Activated CD8-positive, alpha-beta T cell treated with anti-CD3 and anti-CD28 coated beads for 36 hours (primary cell): ENCODE measurements at regions not wholly inside any gene's neighbourhood (a gene's known extent, or its start where the extent isn't known, plus 50 kb on each side); places are given as distances from the start of the nearest gene placed in this dataset.

Experiments used
- ATAC-seq: fragments of 200-7000 bp; cut with Tn5 transposase; one replicate; pipeline ENCODE4 v1.10.0; 2021; ENCODE audit warnings: mild to moderate bottlenecking, moderate library complexity
- CTCF ChIA-PET: fragments of 350-600 bp; sonication (Branson Sonifier 250); formaldehyde crosslinking; loops from one replicate; lab custom pipeline; 2021; ENCODE audit warnings: antibody characterized with exemption; lab: Charles Lee
- POLR2A ChIA-PET: fragments of 350-600 bp; sonication (Branson Sonifier 250); formaldehyde crosslinking; loops from one replicate; lab custom pipeline; 2021; ENCODE audit warnings: antibody characterized with exemption; lab: Charles Lee
- DNase-seq: peaks from one replicate; pipeline ENCODE4 v3.0.0-alpha.2; 2020
- H3K27ac Mint-ChIP-seq: one replicate; pipeline ENCODE4 v1.8.0; 2021; ENCODE audit warnings: mild to moderate bottlenecking, mixed read lengths
- H3K27me3 Mint-ChIP-seq: one replicate; pipeline ENCODE4 v1.8.0; 2021; ENCODE audit warnings: mixed read lengths
- H3K36me3 Mint-ChIP-seq: one replicate; pipeline ENCODE4 v1.8.0; 2021; ENCODE audit warnings: low read depth, mixed read lengths
- H3K4me1 Mint-ChIP-seq: one replicate; pipeline ENCODE4 v1.8.0; 2021; ENCODE audit warnings: low read depth, mixed read lengths
- H3K4me3 Mint-ChIP-seq: one replicate; pipeline ENCODE4 v1.8.0; 2021; ENCODE audit warnings: mild to moderate bottlenecking, moderate library complexity, mixed read lengths
- H3K9me3 Mint-ChIP-seq: one replicate; pipeline ENCODE4 v1.8.0; 2021; ENCODE audit warnings: mixed read lengths
- CTCF ChIP-seq: fragments of 200-600 bp; IDR thresholded peaks from one replicate; pipeline ENCODE4 v1.8.0; 2022; ENCODE audit warnings: antibody characterized with exemption, mild to moderate bottlenecking
- intact Hi-C: fragments of 100-400 bp; cut with micrococcal nuclease; formaldehyde crosslinking; loops from one replicate; pipeline ENCODE4 v1.10.0; 2022

- CTCF ChIA-PET: interaction anchor here (1.0 kb wide), 1 partner anchor 41 kb away, joined by 3 read pairs; no protein-coding TSS in a partner anchor
- Mint-ChIP-seq H3K27ac (no peak overlapping the region), H3K4me3 (no peak overlapping the region), H3K36me3 (no peaks in the 10 kb centered on the region), H3K9me3 (peaks cover 9% of the 10 kb centered on the region), H3K4me1 (no peaks in the 10 kb centered on the region), H3K27me3 (no peaks in the 10 kb centered on the region)
- POLR2A ChIA-PET: interaction anchor here (1.1 kb wide), 1 partner anchor 86 kb away, joined by 3 read pairs; no protein-coding TSS in a partner anchor
- intact Hi-C loops: no loop called here
- no peak for TF ChIP-seq CTCF
- no peak for DNase-seq
- ATAC-seq: no peak
Measured at GRCh38 chr4:60002603-60003337, 1197.4 kb upstream of the ADGRL3 start.

DNA sequence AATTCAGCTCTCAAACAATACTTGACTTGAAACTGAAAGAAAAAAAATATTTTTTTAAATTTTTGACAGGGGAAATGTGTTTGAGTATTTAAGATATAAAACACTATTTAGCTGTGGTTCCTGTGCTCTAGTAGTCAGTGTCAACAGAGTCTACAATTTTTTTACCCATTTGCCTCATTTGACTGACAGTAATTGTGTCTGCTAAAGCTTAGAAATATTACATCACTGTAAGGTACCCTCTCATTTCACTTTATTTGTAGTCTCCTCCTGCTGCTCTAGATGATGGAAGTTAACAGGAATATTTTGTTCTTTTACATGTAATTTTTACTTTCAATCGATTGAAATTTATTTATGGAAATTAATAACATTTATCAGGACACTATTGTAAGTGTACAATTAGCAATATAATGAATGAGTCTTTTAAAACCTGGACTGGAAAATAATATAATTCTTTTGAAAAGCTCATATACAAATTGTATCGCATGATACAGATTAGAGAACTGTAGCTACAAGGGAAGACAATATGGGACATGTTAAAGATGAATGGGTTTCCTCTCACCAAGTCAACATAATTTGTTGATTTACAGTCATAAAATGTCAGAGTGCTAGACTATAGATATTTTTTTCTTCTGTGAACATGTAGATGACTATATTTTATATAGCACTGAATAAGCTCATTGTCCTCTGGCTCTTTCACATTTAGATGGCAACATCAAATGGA is 1186.5 kb upstream of the ADGRL3 start:
- no peaks in the 10 kb centered on the region for H3K27me3 Mint-ChIP-seq
- no peak overlapping the region for H3K27ac Mint-ChIP-seq
- intact Hi-C loops: no loop called here
- POLR2A ChIA-PET: no interaction called here
- no peak for TF ChIP-seq CTCF
- no peak for ATAC-seq
- DNase-seq: no peak
- CTCF ChIA-PET: no interaction called here
- no peak overlapping the region for H3K4me3 Mint-ChIP-seq
- H3K9me3 Mint-ChIP-seq: peaks cover 9% of the 10 kb centered on the region
- H3K4me1 Mint-ChIP-seq: no peaks in the 10 kb centered on the region
- H3K36me3 Mint-ChIP-seq: no peaks in the 10 kb centered on the region

DNA sequence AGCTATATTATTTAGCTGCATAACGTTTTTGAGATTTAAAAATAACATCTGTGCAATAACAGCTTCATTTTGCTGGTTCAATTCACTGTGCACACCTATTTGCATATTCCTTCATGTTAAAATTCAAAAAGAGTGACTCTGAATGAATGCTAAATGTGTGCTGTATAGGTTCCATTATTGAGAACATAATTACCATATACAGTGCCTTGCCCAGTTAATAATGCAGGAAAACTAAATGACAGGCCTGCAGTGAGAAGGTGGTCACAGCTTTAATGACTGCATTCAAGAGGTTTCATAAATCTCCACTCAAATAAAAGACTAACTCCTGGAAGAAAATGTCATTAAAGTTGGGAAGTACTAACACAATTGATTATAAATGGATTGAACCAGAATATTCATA is 1183.2 kb upstream of the ADGRL3 start:
- no peak for ATAC-seq
- no peak overlapping the region for H3K27ac Mint-ChIP-seq
- no peak for DNase-seq
- no peaks in the 10 kb centered on the region for H3K4me1 Mint-ChIP-seq
- peaks cover 5% of the 10 kb centered on the region for H3K9me3 Mint-ChIP-seq
- no peaks in the 10 kb centered on the region for H3K36me3 Mint-ChIP-seq
- H3K4me3 Mint-ChIP-seq: no peak overlapping the region
- ChIA-PET POLR2A (no interaction called here), CTCF (no interaction called here)
- no peak for TF ChIP-seq CTCF
- no peaks in the 10 kb centered on the region for H3K27me3 Mint-ChIP-seq
- intact Hi-C loops: no loop called here

GRCh38 chr4:60019180-60019579 is 1180.9 kb upstream of the ADGRL3 start:
- H3K27me3 Mint-ChIP-seq: no peaks in the 10 kb centered on the region
- no peaks in the 10 kb centered on the region for H3K4me1 Mint-ChIP-seq
- no peak overlapping the region for H3K4me3 Mint-ChIP-seq
- no peak overlapping the region for H3K27ac Mint-ChIP-seq
- ChIA-PET POLR2A (no interaction called here), CTCF (no interaction called here)
- ATAC-seq: no peak
- TF ChIP-seq CTCF: no peak
- intact Hi-C loops: no loop called here
- no peaks in the 10 kb centered on the region for H3K36me3 Mint-ChIP-seq
- peaks cover 5% of the 10 kb centered on the region for H3K9me3 Mint-ChIP-seq
- no peak for DNase-seq

- peaks cover 7% of the 10 kb centered on the region for H3K9me3 Mint-ChIP-seq
- ChIA-PET CTCF (no interaction called here), POLR2A (no interaction called here)
- no peak overlapping the region for H3K27ac Mint-ChIP-seq
- no peak for TF ChIP-seq CTCF
- no peak overlapping the region for H3K4me3 Mint-ChIP-seq
- no peaks in the 10 kb centered on the region for H3K36me3 Mint-ChIP-seq
- DNase-seq (no peak), ATAC-seq (no peak)
- H3K27me3 Mint-ChIP-seq: no peaks in the 10 kb centered on the region
- intact Hi-C loops: no loop called here
- H3K4me1 Mint-ChIP-seq: no peaks in the 10 kb centered on the region
Measured at GRCh38 chr4:60019946-60020345, 1180.2 kb upstream of the ADGRL3 start.
